OCI-LY7 (cell line): ENCODE measurements at regions not wholly inside any gene's neighbourhood (a gene's known extent, or its start where the extent isn't known, plus 50 kb on each side); places are given as distances from the start of the nearest gene placed in this dataset.
A peak's percentile ranks its signal among the peaks of the same experiment; 100 is the strongest.

ENCODE experiments used
- BruUV-seq: library from RNA; stranded (reverse); fragments of 400-500 nt; replicated peaks from 2 replicates; lab custom pipeline; 2021; lab: Mats Ljungman, UMichigan
- CTCF ChIA-PET: fragments of 300-600 bp; sonication (Branson Sonifier 250); formaldehyde crosslinking; loops from one replicate; lab custom pipeline; 2022; ENCODE audit warnings: antibody characterized with exemption; ENCODE audit not compliant: unreplicated experiment; lab: Charles Lee
- POLR2A ChIA-PET: fragments of 300-600 bp; sonication (Branson Sonifier 250); formaldehyde crosslinking; loops from one replicate; lab custom pipeline; 2022; ENCODE audit warnings: antibody characterized with exemption; lab: Charles Lee
- DNase-seq: peaks from one replicate; pipeline ENCODE4 v3.0.0-alpha.2; 2015; ENCODE audit warnings: low spot score
- H2AFZ ChIP-seq: fragments of 200-600 bp; sonication (generic), shearing (Covaris generic); 2 replicates; pipeline ENCODE4 v1.6.1; 2014; ENCODE audit warnings: mild to moderate bottlenecking, antibody characterized with exemption, low read length, moderate library complexity
- H3K27ac ChIP-seq: fragments of 200-600 bp; sonication (generic); 2 replicates; pipeline ENCODE4 v1.5.1; 2014; ENCODE audit warnings: mixed run types, low read depth, mild to moderate bottlenecking, moderate library complexity, low read length, inconsistent platforms; ENCODE audit not compliant: poor library complexity, severe bottlenecking
- H3K36me3 ChIP-seq: fragments of 200-600 bp; sonication (generic); 2 replicates; pipeline ENCODE4 v1.6.1; 2014; ENCODE audit warnings: mild to moderate bottlenecking, antibody characterized with exemption, low read length, moderate library complexity, mixed read lengths; ENCODE audit not compliant: insufficient read depth
- H3K4me1 ChIP-seq: fragments of 200-600 bp; sonication (generic); 2 replicates; pipeline ENCODE4 v1.5.1; 2014; ENCODE audit warnings: mild to moderate bottlenecking, low read length; ENCODE audit not compliant: insufficient read depth, poor library complexity, severe bottlenecking
- H3K4me2 ChIP-seq: fragments of 200-600 bp; sonication (generic); 2 replicates; pipeline ENCODE4 v1.6.1; 2014; ENCODE audit warnings: mild to moderate bottlenecking, low read length
- H3K4me3 ChIP-seq: fragments of 200-600 bp; sonication (generic); 2 replicates; pipeline ENCODE4 v1.5.1; 2014; ENCODE audit warnings: mild to moderate bottlenecking, low read depth, low read length; ENCODE audit not compliant: poor library complexity, severe bottlenecking
- H3K79me2 ChIP-seq: fragments of 200-600 bp; sonication (generic); 2 replicates; pipeline ENCODE4 v1.6.1; 2016; ENCODE audit warnings: low read depth, mild to moderate bottlenecking, low read length, moderate library complexity, mixed read lengths; ENCODE audit not compliant: insufficient read depth
- H3K9me2 ChIP-seq: fragments of 200-600 bp; sonication (generic); 2 replicates; pipeline ENCODE4 v1.6.1; 2016; ENCODE audit warnings: mild to moderate bottlenecking, low read length, mixed read lengths; ENCODE audit not compliant: insufficient read depth
- H3K9me3 ChIP-seq: fragments of 200-600 bp; sonication (generic); 2 replicates; pipeline ENCODE4 v1.6.1; 2014; ENCODE audit warnings: mild to moderate bottlenecking, mixed run types, low read length, mixed read lengths
- H4K20me1 ChIP-seq: fragments of 200-600 bp; sonication (generic); 2 replicates; pipeline ENCODE4 v1.6.1; 2014; ENCODE audit warnings: mild to moderate bottlenecking, antibody characterized with exemption, low read length, moderate library complexity, mixed read lengths; ENCODE audit not compliant: insufficient read depth
- CTCF ChIP-seq: fragments of 200-600 bp; sonication (generic); conservative IDR thresholded peaks from 2 replicates; pipeline ENCODE4 v1.5.1; 2014; ENCODE audit warnings: mild to moderate bottlenecking, antibody characterized with exemption, low read length, moderate library complexity, mixed read lengths
- EZH2phosphoT487 ChIP-seq: fragments of 200-600 bp; sonication (generic); IDR thresholded peaks from 2 replicates; pipeline ENCODE4 v1.6.1; 2018; ENCODE audit warnings: low read depth, borderline replicate concordance, mild to moderate bottlenecking, mixed run types, antibody characterized with exemption, low read length, moderate library complexity, mixed read lengths
- intact Hi-C: fragments of 100-400 bp; cut with micrococcal nuclease; formaldehyde crosslinking; loops from one replicate; pipeline ENCODE4 v1.10.0; 2022; ENCODE audit not compliant: unreplicated experiment

GRCh38 chr17:14794961-14795360, 470.2 kb downstream of the PMP22 start:
- H3K4me2 ChIP-seq: no peak overlapping the region
- H3K4me1 ChIP-seq: peaks cover 44% of the 10 kb centered on the region
- H3K79me2 ChIP-seq: no peaks in the 10 kb centered on the region
- no peaks in the 10 kb centered on the region for H4K20me1 ChIP-seq
- ChIA-PET POLR2A (interaction anchor here (0.9 kb wide), 1 partner anchor 10 kb away, joined by 3 read pairs; no protein-coding TSS in a partner anchor), CTCF (no interaction called here)
- peak; percentile 29 for DNase-seq
- peak overlapping the region; percentile 62 for H2AFZ ChIP-seq
- H3K9me2 ChIP-seq: no peaks in the 10 kb centered on the region
- no peak overlapping the region for H3K27ac ChIP-seq
- H3K36me3 ChIP-seq: no peaks in the 10 kb centered on the region
- no peaks in the 10 kb centered on the region for H3K9me3 ChIP-seq
- BruUV-seq: no TSS peak
- intact Hi-C loops: loop anchor here (10.0 kb wide), 1 partner anchor 490 kb away; the partner anchor contains the start of gene HS3ST3B1
- no peak for TF ChIP-seq EZH2phosphoT487
- peak; percentile 53 for TF ChIP-seq CTCF
- H3K4me3 ChIP-seq: no peak overlapping the region

GRCh38 chr17:14793237-14793636, 471.9 kb downstream of the PMP22 start:
- BruUV-seq: no TSS peak
- no peak overlapping the region for H3K27ac ChIP-seq
- H3K4me3 ChIP-seq: no peak overlapping the region
- CTCF ChIA-PET: no interaction called here
- H3K4me1 ChIP-seq: peaks cover 58% of the 10 kb centered on the region
- H4K20me1 ChIP-seq: no peaks in the 10 kb centered on the region
- DNase-seq: no peak
- no peaks in the 10 kb centered on the region for H3K36me3 ChIP-seq
- no peak overlapping the region for H2AFZ ChIP-seq
- no peak overlapping the region for H3K4me2 ChIP-seq
- TF ChIP-seq EZH2phosphoT487: no peak
- TF ChIP-seq CTCF: no peak
- H3K9me3 ChIP-seq: no peaks in the 10 kb centered on the region
- intact Hi-C loops: loop anchor here (10.0 kb wide), 1 partner anchor 488 kb away; the partner anchor contains the start of gene HS3ST3B1
- no peaks in the 10 kb centered on the region for H3K9me2 ChIP-seq
- POLR2A ChIA-PET: no interaction called here
- H3K79me2 ChIP-seq: no peaks in the 10 kb centered on the region

- no peak for TF ChIP-seq EZH2phosphoT487
- TF ChIP-seq CTCF: no peak
- ChIA-PET POLR2A (interaction anchor here (0.7 kb wide), 1 partner anchor 84 kb away, joined by 5 read pairs; no protein-coding TSS in a partner anchor), CTCF (no interaction called here)
- Histone ChIP-seq H3K27ac (no peak overlapping the region), H3K4me1 (peaks cover 58% of the 10 kb centered on the region), H2AFZ (no peak overlapping the region), H3K36me3 (no peaks in the 10 kb centered on the region), H3K79me2 (no peaks in the 10 kb centered on the region), H3K9me2 (no peaks in the 10 kb centered on the region), H3K4me3 (no peak overlapping the region), H3K9me3 (no peaks in the 10 kb centered on the region), H4K20me1 (no peaks in the 10 kb centered on the region), H3K4me2 (0 out of 2 replicates have a peak overlapping the region, but pooled peaks have one; percentile 77)
- BruUV-seq: no TSS peak
- intact Hi-C loops: loop anchor here (10.0 kb wide), 1 partner anchor 488 kb away; the partner anchor contains the start of gene HS3ST3B1
- no peak for DNase-seq
Observed at GRCh38 chr17:14792746-14793145, 472.4 kb downstream of the PMP22 start.
